ENCODE measurements at regions not wholly inside any gene's neighbourhood (a gene's known extent, or its start where the extent isn't known, plus 50 kb on each side); places are given as distances from the start of the nearest gene placed in this dataset.

DNA sequence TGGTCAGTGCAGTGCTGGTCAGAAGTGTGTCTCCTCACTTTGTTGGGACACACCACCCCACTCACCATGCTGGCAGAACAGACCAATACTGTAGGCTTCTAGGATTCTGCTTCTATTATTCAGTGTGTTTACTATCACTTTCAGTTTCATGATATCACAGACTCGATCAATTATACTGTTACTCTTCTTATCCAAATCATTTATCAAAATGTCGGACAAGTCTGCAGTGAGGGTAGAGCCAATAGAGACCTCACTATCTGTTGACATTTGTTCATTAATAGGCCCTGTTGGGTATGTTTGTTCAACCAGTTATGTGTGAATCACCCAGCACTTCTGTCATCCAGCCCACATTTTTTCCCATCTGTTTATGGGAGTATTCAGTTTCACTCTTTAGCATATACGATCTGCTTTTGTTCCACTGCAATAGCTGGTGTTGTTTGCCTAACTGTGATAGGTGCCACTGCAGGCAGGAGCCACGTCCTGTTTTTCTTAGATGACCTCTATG lies 140.1 kb downstream of the NRN1 start:
- no peaks in the 10 kb centered on the region for H3K9me3 ChIP-seq (ENCODE audit: control insufficient read depth, low read length)
- no peak overlapping the region for H3K4me3 ChIP-seq (ENCODE audit: extremely low read depth, insufficient read depth, low read length, poor library complexity, severe bottlenecking)
- H3K36me3 ChIP-seq (ENCODE audit: control insufficient read depth, insufficient read depth, low read length) = no peaks in the 10 kb centered on the region
- no peak overlapping the region for H3K27ac ChIP-seq (ENCODE audit: low read depth, low read length, severe bottlenecking)
- whole genome bisulfite sequencing, 2 experiments (ENCODE audit: insufficient coverage in 2 of 2) = 50 to 85% methylated on average over 1 to 2 of the region's 4 CpGs
- peaks cover 6% of the 10 kb centered on the region for H3K4me1 ChIP-seq (ENCODE audit: control insufficient read depth, insufficient read depth, low read length, poor library complexity, severe bottlenecking)

DNA sequence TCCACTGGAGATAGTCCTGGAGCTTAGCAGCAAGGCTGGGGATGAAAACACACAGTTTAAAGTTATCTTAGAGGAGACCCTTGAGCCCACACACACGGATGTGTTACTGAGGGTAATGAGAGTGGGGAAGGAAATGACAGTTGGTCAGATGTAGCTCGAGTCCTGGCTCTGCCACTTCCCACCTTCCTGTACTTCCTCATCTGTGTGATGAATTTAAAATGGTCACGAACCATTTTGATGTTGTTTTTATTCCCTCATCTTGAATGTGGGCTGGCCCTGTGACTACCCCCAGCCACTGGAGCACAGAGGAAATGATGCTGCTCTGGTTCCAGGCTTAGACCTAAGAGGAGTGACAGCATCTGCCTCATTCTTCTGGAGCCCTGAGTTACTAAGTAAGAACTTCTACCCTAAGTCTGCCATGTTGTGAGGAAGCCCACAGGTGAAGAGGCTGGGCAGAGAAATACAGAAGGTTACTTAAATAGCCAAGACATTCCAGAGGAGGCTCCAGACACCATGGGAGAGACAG lies 141.2 kb downstream of the NRN1 start:
- WGBS, 2 experiments (ENCODE audit: insufficient coverage in 2 of 2) = 80% methylated on average over 1 of the region's 3 CpGs; no CpG with 5 or more reads in 1 of the 2 experiments
- Histone ChIP-seq H3K4me1 (ENCODE audit: control insufficient read depth, insufficient read depth, low read length, poor library complexity, severe bottlenecking) (peaks cover 6% of the 10 kb centered on the region), H3K4me3 (ENCODE audit: extremely low read depth, insufficient read depth, low read length, poor library complexity, severe bottlenecking) (no peak overlapping the region), H3K27ac (ENCODE audit: low read depth, low read length, severe bottlenecking) (no peak overlapping the region), H3K9me3 (ENCODE audit: control insufficient read depth, low read length) (no peaks in the 10 kb centered on the region), H3K36me3 (ENCODE audit: control insufficient read depth, insufficient read depth, low read length) (no peaks in the 10 kb centered on the region)

DNA sequence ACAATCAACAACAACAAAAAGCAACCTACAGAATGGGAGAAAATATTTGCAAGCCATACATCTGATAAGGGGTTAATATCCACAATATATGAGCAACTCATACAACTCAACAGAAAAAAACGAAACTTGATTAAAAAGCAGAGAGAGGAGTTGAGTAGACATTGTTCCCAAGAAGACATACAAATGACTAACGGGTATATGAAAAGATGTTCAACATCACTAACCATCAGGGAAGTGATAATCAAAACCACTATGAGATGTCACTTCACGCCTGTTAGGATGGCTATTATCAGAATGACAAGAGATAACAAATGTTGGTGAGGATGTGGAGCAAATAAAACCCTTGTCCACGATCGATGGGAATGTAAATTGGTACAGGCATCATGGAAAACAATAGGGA lies 145.9 kb downstream of the NRN1 start:
- Histone ChIP-seq H3K4me3 (ENCODE audit: extremely low read depth, insufficient read depth, low read length, poor library complexity, severe bottlenecking) (no peak overlapping the region), H3K9me3 (ENCODE audit: control insufficient read depth, low read length) (no peaks in the 10 kb centered on the region), H3K27ac (ENCODE audit: low read depth, low read length, severe bottlenecking) (no peak overlapping the region), H3K4me1 (ENCODE audit: control insufficient read depth, insufficient read depth, low read length, poor library complexity, severe bottlenecking) (no peaks in the 10 kb centered on the region), H3K36me3 (ENCODE audit: control insufficient read depth, insufficient read depth, low read length) (no peaks in the 10 kb centered on the region)
- WGBS, 2 experiments (ENCODE audit: insufficient coverage in 2 of 2) = 92 to 100% methylated on average over 2 of the region's 5 CpGs

DNA sequence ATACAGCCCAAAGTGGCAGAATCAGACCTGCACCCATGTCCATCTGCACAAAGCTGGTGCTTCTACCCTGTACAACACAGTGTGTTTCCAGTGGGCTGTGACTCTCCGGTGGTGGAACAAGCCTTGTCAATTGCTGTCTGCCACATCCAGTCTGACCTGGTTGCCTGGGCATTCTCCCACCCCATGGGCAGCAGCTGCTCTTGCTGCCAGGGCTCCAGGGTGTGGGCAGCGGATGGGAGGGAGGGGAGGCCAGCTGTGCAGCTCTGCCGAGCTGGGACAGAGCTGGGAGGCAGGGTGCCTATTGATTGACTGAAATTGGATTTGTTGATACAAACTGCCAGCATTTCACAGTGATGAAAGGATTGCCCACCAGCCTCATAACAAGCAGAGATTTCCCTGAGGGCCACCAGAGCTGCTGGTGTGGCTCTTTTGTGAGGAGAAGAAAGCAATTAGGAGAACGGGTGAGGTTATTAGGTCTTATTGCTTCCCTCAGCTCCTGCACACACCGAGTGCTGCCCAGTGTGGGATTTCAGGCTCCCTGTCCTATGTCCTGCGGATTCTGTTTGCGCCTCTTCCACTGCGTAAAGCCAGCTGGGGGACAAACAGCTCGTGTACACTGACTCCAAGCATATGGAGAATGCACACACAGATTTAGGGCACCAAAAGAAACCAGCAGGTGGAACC lies 150.8 kb downstream of the NRN1 start:
- 82 to 88% methylated on average over 8 to 9 of the region's 9 CpGs for WGBS, 2 experiments (ENCODE audit: insufficient coverage in 2 of 2)
- Histone ChIP-seq H3K4me1 (ENCODE audit: control insufficient read depth, insufficient read depth, low read length, poor library complexity, severe bottlenecking) (no peaks in the 10 kb centered on the region), H3K36me3 (ENCODE audit: control insufficient read depth, insufficient read depth, low read length) (no peaks in the 10 kb centered on the region), H3K4me3 (ENCODE audit: extremely low read depth, insufficient read depth, low read length, poor library complexity, severe bottlenecking) (no peak overlapping the region), H3K27ac (ENCODE audit: low read depth, low read length, severe bottlenecking) (no peak overlapping the region), H3K9me3 (ENCODE audit: control insufficient read depth, low read length) (no peaks in the 10 kb centered on the region)

DNA sequence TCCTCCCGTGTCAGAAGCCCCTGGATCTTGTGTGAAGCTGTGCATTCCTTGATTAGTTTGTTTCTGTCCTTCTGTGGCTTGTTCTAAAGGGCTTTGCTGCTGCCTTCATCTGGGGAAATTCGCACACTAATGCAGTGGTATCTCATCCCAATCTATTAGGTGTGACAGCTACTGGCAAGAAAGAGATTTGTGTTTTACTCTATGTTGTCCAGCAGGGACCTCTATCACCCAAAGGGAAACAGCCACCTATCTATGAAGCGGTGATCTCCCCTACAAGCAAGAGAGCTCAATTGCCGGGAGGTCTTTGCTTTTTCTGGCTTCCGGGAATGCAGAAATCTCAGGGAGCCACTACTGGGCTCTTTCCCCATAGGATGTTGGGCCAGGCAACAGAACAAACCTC lies 151.8 kb downstream of the NRN1 start:
- Histone ChIP-seq H3K4me3 (ENCODE audit: extremely low read depth, insufficient read depth, low read length, poor library complexity, severe bottlenecking) (no peak overlapping the region), H3K27ac (ENCODE audit: low read depth, low read length, severe bottlenecking) (no peak overlapping the region), H3K36me3 (ENCODE audit: control insufficient read depth, insufficient read depth, low read length) (no peaks in the 10 kb centered on the region), H3K4me1 (ENCODE audit: control insufficient read depth, insufficient read depth, low read length, poor library complexity, severe bottlenecking) (no peaks in the 10 kb centered on the region), H3K9me3 (ENCODE audit: control insufficient read depth, low read length) (no peaks in the 10 kb centered on the region)
- WGBS, 2 experiments (ENCODE audit: insufficient coverage in 2 of 2) = 77 to 79% methylated on average over 4 of the region's 5 CpGs

DNA sequence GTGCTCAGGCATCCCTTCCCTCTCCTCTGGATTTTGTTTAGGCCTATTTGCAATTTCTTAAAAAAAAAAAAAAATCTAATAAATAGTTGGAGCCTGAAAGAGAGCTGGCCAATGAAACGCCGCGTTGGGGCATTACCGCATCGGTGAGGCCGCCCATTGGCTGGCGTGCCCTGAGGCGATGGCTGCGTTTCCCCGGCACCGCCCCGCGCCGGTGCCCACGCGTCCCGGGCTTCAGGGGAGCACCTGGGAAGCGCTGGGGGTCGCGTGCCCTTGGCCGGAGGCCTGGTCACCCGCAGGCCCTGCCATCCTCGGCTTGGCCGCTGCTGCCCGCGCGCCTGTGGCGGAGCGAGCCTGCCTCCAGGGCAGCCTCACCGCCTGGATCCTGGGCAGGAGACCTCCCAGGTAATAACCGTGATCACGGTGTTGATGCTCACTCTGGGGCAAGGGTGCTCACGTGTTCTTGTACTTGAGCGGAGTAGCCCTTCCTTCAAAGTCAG lies 155.4 kb downstream of the NRN1 start:
- Histone ChIP-seq H3K36me3 (ENCODE audit: control insufficient read depth, insufficient read depth, low read length) (no peaks in the 10 kb centered on the region), H3K9me3 (ENCODE audit: control insufficient read depth, low read length) (no peaks in the 10 kb centered on the region), H3K4me1 (ENCODE audit: control insufficient read depth, insufficient read depth, low read length, poor library complexity, severe bottlenecking) (no peaks in the 10 kb centered on the region), H3K4me3 (ENCODE audit: extremely low read depth, insufficient read depth, low read length, poor library complexity, severe bottlenecking) (peak overlapping the region; percentile 34), H3K27ac (ENCODE audit: low read depth, low read length, severe bottlenecking) (no peak overlapping the region)
- 5% methylated on average over 25 to 32 of the region's 34 CpGs for WGBS, 2 experiments (ENCODE audit: insufficient coverage in 2 of 2)

DNA sequence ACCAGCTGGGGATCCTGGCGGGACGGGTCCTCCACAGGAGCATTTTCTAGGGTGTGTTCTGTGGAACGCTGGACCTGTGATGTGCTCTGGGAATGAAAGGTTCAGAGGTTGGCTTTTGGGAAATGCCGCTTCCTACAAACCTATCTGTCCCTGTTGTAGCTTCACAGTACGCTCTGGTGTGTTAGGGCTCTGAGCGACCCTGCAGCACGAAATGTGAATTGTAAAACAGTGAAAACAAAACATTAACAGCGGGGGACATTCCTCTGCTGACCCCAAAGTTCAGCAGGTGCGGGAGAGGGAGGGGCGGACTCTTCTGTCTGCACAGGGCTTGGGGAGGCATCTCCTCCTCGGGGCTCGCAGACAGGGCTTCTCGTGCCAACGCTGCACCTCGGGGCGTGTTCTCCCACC lies 155.9 kb downstream of the NRN1 start:
- H3K4me1 ChIP-seq (ENCODE audit: control insufficient read depth, insufficient read depth, low read length, poor library complexity, severe bottlenecking) = no peaks in the 10 kb centered on the region
- no peak overlapping the region for H3K27ac ChIP-seq (ENCODE audit: low read depth, low read length, severe bottlenecking)
- no peaks in the 10 kb centered on the region for H3K9me3 ChIP-seq (ENCODE audit: control insufficient read depth, low read length)
- peak overlapping the region; percentile 34 for H3K4me3 ChIP-seq (ENCODE audit: extremely low read depth, insufficient read depth, low read length, poor library complexity, severe bottlenecking)
- H3K36me3 ChIP-seq (ENCODE audit: control insufficient read depth, insufficient read depth, low read length) = no peaks in the 10 kb centered on the region
- WGBS, 2 experiments (ENCODE audit: insufficient coverage in 2 of 2) = 1 to 7% methylated on average over 7 to 10 of the region's 16 CpGs

DNA sequence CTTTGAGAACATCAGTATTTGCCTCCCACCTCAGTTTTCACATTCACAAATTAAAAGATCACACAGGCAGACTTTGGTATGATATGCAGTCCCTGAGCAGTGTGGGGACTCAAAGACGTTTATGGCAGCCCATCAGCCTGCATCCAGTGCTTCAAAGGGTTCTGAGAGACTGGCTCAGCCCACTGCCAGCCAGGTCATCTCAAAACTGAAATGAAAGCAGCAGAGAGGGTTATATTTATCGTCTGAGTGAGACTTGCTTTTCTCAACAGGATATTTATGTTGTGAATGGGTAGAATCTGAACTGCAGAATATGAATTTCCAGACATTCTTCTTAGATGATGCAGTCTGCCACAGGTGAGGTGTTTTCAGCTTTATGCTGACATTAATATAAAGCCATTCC lies 159.8 kb downstream of the NRN1 start:
- no peaks in the 10 kb centered on the region for H3K4me1 ChIP-seq (ENCODE audit: control insufficient read depth, insufficient read depth, low read length, poor library complexity, severe bottlenecking)
- H3K36me3 ChIP-seq (ENCODE audit: control insufficient read depth, insufficient read depth, low read length) = no peaks in the 10 kb centered on the region
- no peak overlapping the region for H3K4me3 ChIP-seq (ENCODE audit: extremely low read depth, insufficient read depth, low read length, poor library complexity, severe bottlenecking)
- no peaks in the 10 kb centered on the region for H3K9me3 ChIP-seq (ENCODE audit: control insufficient read depth, low read length)
- no peak overlapping the region for H3K27ac ChIP-seq (ENCODE audit: low read depth, low read length, severe bottlenecking)
- 50 to 56% methylated on average over 1 to 2 of the region's 2 CpGs for WGBS, 2 experiments (ENCODE audit: insufficient coverage in 2 of 2)

DNA sequence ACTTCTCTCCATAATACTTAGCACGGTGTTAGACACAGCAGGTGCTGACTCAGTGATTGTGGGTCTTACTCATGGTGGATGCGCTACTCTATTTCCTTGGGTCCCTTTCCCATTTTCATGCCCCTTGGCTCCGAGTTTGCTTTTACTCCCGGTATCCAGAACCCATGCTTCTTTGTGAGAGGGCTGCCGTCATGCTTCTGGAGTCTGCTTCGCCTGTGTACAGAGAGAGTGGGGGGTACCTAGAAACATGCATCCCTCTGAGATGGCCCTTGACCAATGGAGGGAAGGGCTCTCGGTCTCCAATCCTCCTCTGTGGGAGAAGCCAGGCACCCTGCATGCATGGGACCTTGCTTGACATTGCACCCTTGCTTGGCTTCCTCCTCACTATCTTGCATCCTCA lies 160.4 kb downstream of the NRN1 start:
- whole genome bisulfite sequencing, 2 experiments (ENCODE audit: insufficient coverage in 2 of 2) = 94 to 96% methylated on average over 4 to 7 of the region's 7 CpGs
- Histone ChIP-seq H3K36me3 (ENCODE audit: control insufficient read depth, insufficient read depth, low read length) (no peaks in the 10 kb centered on the region), H3K27ac (ENCODE audit: low read depth, low read length, severe bottlenecking) (no peak overlapping the region), H3K4me3 (ENCODE audit: extremely low read depth, insufficient read depth, low read length, poor library complexity, severe bottlenecking) (no peak overlapping the region), H3K9me3 (ENCODE audit: control insufficient read depth, low read length) (no peaks in the 10 kb centered on the region), H3K4me1 (ENCODE audit: control insufficient read depth, insufficient read depth, low read length, poor library complexity, severe bottlenecking) (no peaks in the 10 kb centered on the region)

DNA sequence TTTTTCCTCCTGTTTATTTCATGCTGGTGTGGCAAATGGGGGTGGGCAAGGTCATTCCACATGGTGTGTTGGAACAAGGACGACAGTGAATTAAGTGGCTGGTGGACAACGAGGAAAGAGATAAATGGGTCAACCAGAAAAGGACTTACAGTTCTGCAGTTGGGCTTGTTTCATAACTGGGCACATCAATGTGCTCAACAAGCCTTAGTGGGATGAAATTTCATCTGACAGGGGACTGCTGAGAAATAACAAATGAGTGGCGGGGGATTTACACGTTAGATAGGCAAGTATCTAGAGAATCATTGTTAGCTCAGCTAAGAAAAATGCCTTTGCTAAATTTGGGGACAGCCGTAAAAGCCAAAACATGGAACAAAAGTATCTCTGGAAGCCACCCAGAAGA lies 163.6 kb downstream of the NRN1 start:
- Histone ChIP-seq H3K36me3 (ENCODE audit: control insufficient read depth, insufficient read depth, low read length) (no peaks in the 10 kb centered on the region), H3K4me3 (ENCODE audit: extremely low read depth, insufficient read depth, low read length, poor library complexity, severe bottlenecking) (no peak overlapping the region), H3K4me1 (ENCODE audit: control insufficient read depth, insufficient read depth, low read length, poor library complexity, severe bottlenecking) (no peaks in the 10 kb centered on the region), H3K9me3 (ENCODE audit: control insufficient read depth, low read length) (no peaks in the 10 kb centered on the region), H3K27ac (ENCODE audit: low read depth, low read length, severe bottlenecking) (no peak overlapping the region)
- 92 to 93% methylated on average over 5 of the region's 5 CpGs for WGBS, 2 experiments (ENCODE audit: insufficient coverage in 2 of 2)

DNA sequence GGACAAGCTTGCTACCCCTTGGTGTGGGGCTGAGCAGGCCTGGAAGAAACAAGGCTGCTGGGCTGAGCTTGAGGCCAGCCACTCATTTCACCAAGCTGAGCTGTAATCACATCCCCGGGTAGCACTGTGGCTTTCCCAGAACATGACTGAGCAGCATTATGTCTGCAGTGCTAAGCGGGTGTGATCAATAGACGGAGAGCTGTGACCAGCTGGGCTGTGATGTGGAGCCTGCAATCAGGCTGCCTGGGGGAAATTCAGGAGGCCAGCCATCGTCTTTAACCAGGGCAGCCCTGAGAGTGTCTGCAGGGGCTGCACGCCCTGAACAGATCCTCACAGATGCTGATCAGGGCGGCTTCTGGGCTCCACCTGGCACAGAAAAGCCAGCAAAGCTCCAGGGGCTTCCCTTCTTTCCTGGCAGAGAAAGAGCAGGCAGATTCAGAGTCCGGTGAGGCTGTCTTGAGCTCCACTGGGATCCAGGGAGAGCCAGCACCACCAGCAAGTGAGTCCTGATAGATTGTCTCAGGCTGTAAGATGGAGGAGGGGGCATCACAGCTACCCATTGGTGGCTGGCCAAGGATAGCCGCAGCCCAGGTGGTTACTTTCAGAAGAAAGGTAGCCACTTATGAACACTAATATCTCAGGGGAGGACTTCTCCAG lies 165.9 kb downstream of the NRN1 start:
- 81 to 84% methylated on average over 6 to 7 of the region's 8 CpGs for WGBS, 2 experiments (ENCODE audit: insufficient coverage in 2 of 2)
- Histone ChIP-seq H3K36me3 (ENCODE audit: control insufficient read depth, insufficient read depth, low read length) (no peaks in the 10 kb centered on the region), H3K4me3 (ENCODE audit: extremely low read depth, insufficient read depth, low read length, poor library complexity, severe bottlenecking) (no peak overlapping the region), H3K27ac (ENCODE audit: low read depth, low read length, severe bottlenecking) (no peak overlapping the region), H3K9me3 (ENCODE audit: control insufficient read depth, low read length) (no peaks in the 10 kb centered on the region), H3K4me1 (ENCODE audit: control insufficient read depth, insufficient read depth, low read length, poor library complexity, severe bottlenecking) (no peaks in the 10 kb centered on the region)

All from mesodermal cell (in vitro differentiated cells).